MM.1S (cell line): ENCODE measurements at regions not wholly inside any gene's neighbourhood (a gene's known extent, or its start where the extent isn't known, plus 50 kb on each side); places are given as distances from the start of the nearest gene placed in this dataset.

Experiments
- DNase-seq: peaks from one replicate; pipeline ENCODE4 v3.0.0-alpha.2; 2015
- H2AFZ ChIP-seq: fragments of 300-600 bp; sonication (generic); 2 replicates; pipeline ENCODE4 v1.6.0; 2016; ENCODE audit warnings: antibody characterized with exemption, low read length
- H3F3A ChIP-seq: fragments of 300-600 bp; sonication (generic); 2 replicates; pipeline ENCODE4 v1.6.1; 2016; ENCODE audit warnings: mild to moderate bottlenecking, antibody characterized with exemption, low read length, moderate library complexity, mixed read lengths; ENCODE audit not compliant: insufficient read depth
- H3K27ac ChIP-seq: fragments of 300-600 bp; sonication (generic); 2 replicates; pipeline ENCODE4 v1.5.1; 2016; ENCODE audit warnings: mild to moderate bottlenecking, low read length
- H3K27me3 ChIP-seq: fragments of 300-600 bp; sonication (generic); replicated peaks from 2 replicates; pipeline ENCODE4 v1.6.0; 2016; ENCODE audit warnings: low read length; ENCODE audit not compliant: insufficient read depth
- H3K36me3 ChIP-seq: fragments of 300-600 bp; sonication (generic); replicated peaks from 2 replicates; pipeline ENCODE4 v1.6.1; 2016; ENCODE audit warnings: mild to moderate bottlenecking, low read length, mixed read lengths; ENCODE audit not compliant: insufficient read depth
- H3K4me1 ChIP-seq: fragments of 300-600 bp; sonication (generic); 2 replicates; pipeline ENCODE4 v1.6.1; 2016; ENCODE audit warnings: low read length, mixed read lengths
- H3K4me2 ChIP-seq: fragments of 300-600 bp; sonication (generic); 2 replicates; pipeline ENCODE4 v1.6.0; 2016; ENCODE audit warnings: low read depth, low read length
- H3K4me3 ChIP-seq: fragments of 300-600 bp; sonication (generic); 2 replicates; pipeline ENCODE4 v1.5.1; 2016; ENCODE audit warnings: low read length, mixed read lengths
- H3K79me2 ChIP-seq: fragments of 300-600 bp; sonication (generic); 2 replicates; pipeline ENCODE4 v1.6.1; 2016; ENCODE audit warnings: mixed run types, low read length, mixed read lengths
- H3K9ac ChIP-seq: fragments of 300-600 bp; sonication (generic); 2 replicates; pipeline ENCODE4 v1.6.1; 2016; ENCODE audit warnings: low read length, mixed read lengths
- H3K9me2 ChIP-seq: fragments of 300-600 bp; sonication (generic); replicated peaks from 2 replicates; pipeline ENCODE4 v1.6.1; 2016; ENCODE audit warnings: mild to moderate bottlenecking, low read length, mixed read lengths; ENCODE audit not compliant: insufficient read depth
- H3K9me3 ChIP-seq: fragments of 300-600 bp; sonication (generic); replicated peaks from 2 replicates; pipeline ENCODE4 v1.6.1; 2016; ENCODE audit warnings: mild to moderate bottlenecking, low read length, mixed read lengths; ENCODE audit not compliant: insufficient read depth
- H4K20me1 ChIP-seq: fragments of 300-600 bp; sonication (generic); 2 replicates; pipeline ENCODE4 v1.6.1; 2016; ENCODE audit warnings: mild to moderate bottlenecking, low read length, moderate library complexity, mixed read lengths; ENCODE audit not compliant: insufficient read depth
- CTCF ChIP-seq: fragments of 300-600 bp; sonication (generic); IDR thresholded peaks from 2 replicates; pipeline ENCODE4 v1.5.1; 2016; ENCODE audit warnings: antibody characterized with exemption, low read length, mixed read lengths
- EZH2 ChIP-seq: fragments of 300-600 bp; sonication (generic); optimal IDR thresholded peaks from 2 replicates; pipeline ENCODE3; 2017; ENCODE audit warnings: low read depth, mild to moderate bottlenecking, antibody characterized with exemption, low read length, mixed read lengths
- EZH2phosphoT487 ChIP-seq: fragments of 300-600 bp; sonication (generic); IDR thresholded peaks from 2 replicates; pipeline ENCODE4 v1.6.1; 2018; ENCODE audit warnings: antibody characterized with exemption, low read length

GRCh38 chr14:27222671-27223070 is 624.8 kb upstream of the NOVA1 start:
- no peaks in the 10 kb centered on the region for H3K36me3 ChIP-seq
- H3K9me2 ChIP-seq, result no peaks in the 10 kb centered on the region
- H3K4me1 ChIP-seq, result no peaks in the 10 kb centered on the region
- no peak for DNase-seq
- H4K20me1 ChIP-seq, result no peaks in the 10 kb centered on the region
- H3K4me3 ChIP-seq, result no peak overlapping the region
- TF ChIP-seq CTCF (no peak), EZH2 (no peak)
- no peaks in the 10 kb centered on the region for H3K79me2 ChIP-seq
- H3K9ac ChIP-seq, result no peak overlapping the region
- no peaks in the 10 kb centered on the region for H3K27me3 ChIP-seq
- H3K27ac ChIP-seq, result no peak overlapping the region
- H3K4me2 ChIP-seq, result no peak overlapping the region
- no peak overlapping the region for H2AFZ ChIP-seq
- H3F3A ChIP-seq, result no peaks in the 10 kb centered on the region
- H3K9me3 ChIP-seq, result no peaks in the 10 kb centered on the region

- no peak overlapping the region for H2AFZ ChIP-seq
- no peaks in the 10 kb centered on the region for H4K20me1 ChIP-seq
- no peaks in the 10 kb centered on the region for H3K79me2 ChIP-seq
- H3K9me2 ChIP-seq, result no peaks in the 10 kb centered on the region
- H3K9ac ChIP-seq, result no peak overlapping the region
- no peaks in the 10 kb centered on the region for H3F3A ChIP-seq
- no peaks in the 10 kb centered on the region for H3K4me1 ChIP-seq
- H3K4me3 ChIP-seq, result no peak overlapping the region
- no peaks in the 10 kb centered on the region for H3K9me3 ChIP-seq
- DNase-seq, result no peak
- H3K36me3 ChIP-seq, result no peaks in the 10 kb centered on the region
- H3K27me3 ChIP-seq, result no peaks in the 10 kb centered on the region
- H3K4me2 ChIP-seq, result no peak overlapping the region
- TF ChIP-seq EZH2phosphoT487, result no peak
- TF ChIP-seq CTCF, result no peak
- no peak for TF ChIP-seq EZH2
- no peak overlapping the region for H3K27ac ChIP-seq
Measured at GRCh38 chr14:27223906-27224305, 626.1 kb upstream of the NOVA1 start.

- no peaks in the 10 kb centered on the region for H3K4me1 ChIP-seq
- H3K36me3 ChIP-seq, result no peaks in the 10 kb centered on the region
- no peaks in the 10 kb centered on the region for H4K20me1 ChIP-seq
- H3K9me3 ChIP-seq, result no peaks in the 10 kb centered on the region
- no peaks in the 10 kb centered on the region for H3K27me3 ChIP-seq
- H3K4me2 ChIP-seq, result no peak overlapping the region
- H2AFZ ChIP-seq, result no peak overlapping the region
- no peaks in the 10 kb centered on the region for H3K9me2 ChIP-seq
- H3K27ac ChIP-seq, result no peak overlapping the region
- no peak overlapping the region for H3K4me3 ChIP-seq
- H3K9ac ChIP-seq, result no peak overlapping the region
- DNase-seq, result no peak
- no peaks in the 10 kb centered on the region for H3K79me2 ChIP-seq
- no peaks in the 10 kb centered on the region for H3F3A ChIP-seq
- TF ChIP-seq EZH2 (no peak), CTCF (no peak), EZH2phosphoT487 (no peak)
Measured at GRCh38 chr14:27228053-27228452, 630.2 kb upstream of the NOVA1 start.
